Ishikawa (cell line): ENCODE measurements at regions not wholly inside any gene's neighbourhood (a gene's known extent, or its start where the extent isn't known, plus 50 kb on each side); places are given as distances from the start of the nearest gene placed in this dataset.

Experiments used
- CEBPB ChIP-seq: IDR thresholded peaks from 2 replicates; pipeline ENCODE4 v1.6.1; 2012
- CREB1 ChIP-seq: IDR thresholded peaks from 2 replicates; pipeline ENCODE4 v1.6.1; 2012; ENCODE audit warnings: low read depth
- EGR1 ChIP-seq: IDR thresholded peaks from 2 replicates; pipeline ENCODE4 v1.6.1; 2012
- EP300 ChIP-seq: IDR thresholded peaks from 2 replicates; pipeline ENCODE4 v1.6.1; 2012; ENCODE audit warnings: borderline replicate concordance
- FOXM1 ChIP-seq: IDR thresholded peaks from 2 replicates; pipeline ENCODE4 v1.6.1; 2012; ENCODE audit warnings: low read depth, borderline replicate concordance
- NFIC ChIP-seq: IDR thresholded peaks from 2 replicates; pipeline ENCODE4 v1.6.1; 2012
- RAD21 ChIP-seq: IDR thresholded peaks from 2 replicates; pipeline ENCODE4 v1.6.1; 2012; ENCODE audit warnings: low read depth
- TAF1 ChIP-seq: IDR thresholded peaks from 2 replicates; pipeline ENCODE4 v1.6.1; 2012; ENCODE audit warnings: low read depth, mild to moderate bottlenecking
- TCF12 ChIP-seq: IDR thresholded peaks from 2 replicates; pipeline ENCODE4 v1.6.1; 2012; ENCODE audit warnings: low read depth
- TEAD4 ChIP-seq: IDR thresholded peaks from 2 replicates; pipeline ENCODE4 v1.6.1; 2012
- USF1 ChIP-seq: IDR thresholded peaks from 2 replicates; pipeline ENCODE4 v1.6.1; 2012
- YY1 ChIP-seq: IDR thresholded peaks from 2 replicates; pipeline ENCODE4 v1.6.1; 2012; ENCODE audit warnings: low read depth
- ZBTB7A ChIP-seq: IDR thresholded peaks from 2 replicates; pipeline ENCODE4 v1.6.1; 2012; ENCODE audit warnings: low read depth
- TF ChIP-seq, protein P1 (sequence below): IDR thresholded peaks from 2 replicates; pipeline ENCODE4 v1.6.1; 2012
- TF ChIP-seq, protein P2 (sequence below): IDR thresholded peaks from 2 replicates; pipeline ENCODE4 v1.6.1; 2012; ENCODE audit warnings: low read depth, mild to moderate bottlenecking

DNA sequence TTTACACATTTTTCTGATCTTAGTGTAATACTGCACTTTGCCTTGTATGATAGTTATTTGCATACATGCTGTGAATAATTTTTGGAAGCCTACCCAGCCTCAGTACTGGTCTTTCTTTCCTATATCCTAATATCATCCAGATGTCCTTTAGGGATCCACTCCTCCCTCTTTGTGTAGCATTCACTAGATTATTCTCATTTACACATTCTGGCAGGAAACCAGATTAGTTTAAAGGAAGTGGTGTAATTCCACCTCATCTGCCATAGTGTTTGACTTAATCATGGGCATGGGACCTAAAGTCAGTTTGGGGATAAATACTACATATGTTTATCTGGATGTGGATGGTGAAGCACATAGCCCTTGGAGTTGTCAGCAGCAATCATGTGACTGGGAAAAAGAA is 444.9 kb upstream of the MAP2 start:
- TF ChIP-seq FOXM1 = no peak
- TF ChIP-seq EP300 = no peak
- TF ChIP-seq TAF1 = no peak
- TF ChIP-seq, protein P1, sequence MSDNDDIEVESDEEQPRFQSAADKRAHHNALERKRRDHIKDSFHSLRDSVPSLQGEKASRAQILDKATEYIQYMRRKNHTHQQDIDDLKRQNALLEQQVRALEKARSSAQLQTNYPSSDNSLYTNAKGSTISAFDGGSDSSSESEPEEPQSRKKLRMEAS = no peak
- TF ChIP-seq EGR1 = no peak
- TF ChIP-seq ZBTB7A = no peak
- no peak for TF ChIP-seq RAD21
- no peak for TF ChIP-seq YY1
- no peak for TF ChIP-seq TCF12
- TF ChIP-seq, protein P2, sequence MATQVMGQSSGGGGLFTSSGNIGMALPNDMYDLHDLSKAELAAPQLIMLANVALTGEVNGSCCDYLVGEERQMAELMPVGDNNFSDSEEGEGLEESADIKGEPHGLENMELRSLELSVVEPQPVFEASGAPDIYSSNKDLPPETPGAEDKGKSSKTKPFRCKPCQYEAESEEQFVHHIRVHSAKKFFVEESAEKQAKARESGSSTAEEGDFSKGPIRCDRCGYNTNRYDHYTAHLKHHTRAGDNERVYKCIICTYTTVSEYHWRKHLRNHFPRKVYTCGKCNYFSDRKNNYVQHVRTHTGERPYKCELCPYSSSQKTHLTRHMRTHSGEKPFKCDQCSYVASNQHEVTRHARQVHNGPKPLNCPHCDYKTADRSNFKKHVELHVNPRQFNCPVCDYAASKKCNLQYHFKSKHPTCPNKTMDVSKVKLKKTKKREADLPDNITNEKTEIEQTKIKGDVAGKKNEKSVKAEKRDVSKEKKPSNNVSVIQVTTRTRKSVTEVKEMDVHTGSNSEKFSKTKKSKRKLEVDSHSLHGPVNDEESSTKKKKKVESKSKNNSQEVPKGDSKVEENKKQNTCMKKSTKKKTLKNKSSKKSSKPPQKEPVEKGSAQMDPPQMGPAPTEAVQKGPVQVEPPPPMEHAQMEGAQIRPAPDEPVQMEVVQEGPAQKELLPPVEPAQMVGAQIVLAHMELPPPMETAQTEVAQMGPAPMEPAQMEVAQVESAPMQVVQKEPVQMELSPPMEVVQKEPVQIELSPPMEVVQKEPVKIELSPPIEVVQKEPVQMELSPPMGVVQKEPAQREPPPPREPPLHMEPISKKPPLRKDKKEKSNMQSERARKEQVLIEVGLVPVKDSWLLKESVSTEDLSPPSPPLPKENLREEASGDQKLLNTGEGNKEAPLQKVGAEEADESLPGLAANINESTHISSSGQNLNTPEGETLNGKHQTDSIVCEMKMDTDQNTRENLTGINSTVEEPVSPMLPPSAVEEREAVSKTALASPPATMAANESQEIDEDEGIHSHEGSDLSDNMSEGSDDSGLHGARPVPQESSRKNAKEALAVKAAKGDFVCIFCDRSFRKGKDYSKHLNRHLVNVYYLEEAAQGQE = no peak
- TF ChIP-seq CREB1 = no peak
- TF ChIP-seq NFIC = no peak
- no peak for TF ChIP-seq TEAD4
- no peak for TF ChIP-seq CEBPB
- no peak for TF ChIP-seq USF1

GRCh38 chr2:208980321-208980720 is 443.5 kb upstream of the MAP2 start:
- TF ChIP-seq TEAD4 (no peak), ZBTB7A (no peak), EP300 (no peak), CREB1 (no peak), NFIC (no peak), TCF12 (no peak), EGR1 (no peak), FOXM1 (no peak), CEBPB (no peak), USF1 (no peak), RAD21 (no peak), YY1 (no peak), TAF1 (no peak)
- TF ChIP-seq, protein P1 = no peak
- TF ChIP-seq, protein P2 = no peak

- TF ChIP-seq, protein P1 = no peak
- TF ChIP-seq CREB1 = no peak
- TF ChIP-seq YY1 = no peak
- TF ChIP-seq FOXM1 = no peak
- no peak for TF ChIP-seq EGR1
- no peak for TF ChIP-seq NFIC
- TF ChIP-seq TAF1 = no peak
- TF ChIP-seq USF1 = no peak
- no peak for TF ChIP-seq RAD21
- TF ChIP-seq, protein P2 = no peak
- no peak for TF ChIP-seq CEBPB
- no peak for TF ChIP-seq TCF12
- TF ChIP-seq ZBTB7A = no peak
- TF ChIP-seq EP300 = no peak
- no peak for TF ChIP-seq TEAD4
Observed at GRCh38 chr2:208982831-208983230, 441.0 kb upstream of the MAP2 start.

DNA sequence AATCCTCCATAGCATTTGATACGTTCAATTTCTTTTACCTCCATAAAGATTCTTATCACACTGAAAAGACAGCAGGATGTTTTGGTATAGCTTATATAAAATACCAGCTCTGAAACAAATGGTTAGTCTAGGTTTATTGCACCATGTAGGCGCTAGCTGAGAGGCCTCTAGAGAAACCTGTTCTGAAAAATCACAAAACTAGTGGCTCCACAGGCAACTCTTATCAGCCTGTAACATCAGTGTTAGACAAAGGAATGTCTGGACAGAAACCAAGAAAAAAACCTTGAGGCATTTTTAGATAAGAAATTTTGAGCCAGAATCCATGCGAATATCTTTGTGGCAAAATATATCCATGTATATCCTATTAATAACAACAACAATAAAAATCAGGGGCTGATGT is 440.4 kb upstream of the MAP2 start:
- TF ChIP-seq YY1 = no peak
- no peak for TF ChIP-seq USF1
- no peak for TF ChIP-seq EP300
- TF ChIP-seq, protein P2 = no peak
- TF ChIP-seq ZBTB7A = no peak
- TF ChIP-seq TAF1 = no peak
- no peak for TF ChIP-seq NFIC
- TF ChIP-seq CEBPB = no peak
- no peak for TF ChIP-seq EGR1
- TF ChIP-seq TCF12 = no peak
- no peak for TF ChIP-seq CREB1
- TF ChIP-seq FOXM1 = no peak
- no peak for TF ChIP-seq RAD21
- no peak for TF ChIP-seq TEAD4
- TF ChIP-seq, protein P1 = no peak
